Epithelial cell of prostate (primary cell): ENCODE measurements at regions not wholly inside any gene's neighbourhood (a gene's known extent, or its start where the extent isn't known, plus 50 kb on each side); places are given as distances from the start of the nearest gene placed in this dataset.

Source experiments
- DNase-seq: peaks from one replicate; pipeline ENCODE4 v3.0.0-alpha.2; 2011; ENCODE audit warnings: low read depth, low spot score
- H3K27ac ChIP-seq: fragments of 450-650 bp; 2 replicates; pipeline ENCODE4 v1.5.1; 2017; ENCODE audit warnings: mild to moderate bottlenecking

- DNase-seq: no peak
- H3K27ac ChIP-seq: no peak overlapping the region
Measured at GRCh38 chr13:80599765-80600164, 258.8 kb upstream of the SPRY2 start.

GRCh38 chr13:80598189-80598588, 257.3 kb upstream of the SPRY2 start:
- no peak for DNase-seq
- H3K27ac ChIP-seq: no peak overlapping the region

GRCh38 chr13:80591976-80592740, 251.2 kb upstream of the SPRY2 start:
- H3K27ac ChIP-seq: no peak overlapping the region
- no peak for DNase-seq

GRCh38 chr13:80590551-80590950, 249.6 kb upstream of the SPRY2 start:
- no peak overlapping the region for H3K27ac ChIP-seq
- no peak for DNase-seq

- H3K27ac ChIP-seq: no peak overlapping the region
- DNase-seq: no peak
Measured at GRCh38 chr13:80586356-80586755, 245.4 kb upstream of the SPRY2 start.

- no peak for DNase-seq
- no peak overlapping the region for H3K27ac ChIP-seq
Measured at GRCh38 chr13:80585531-80585930, 244.6 kb upstream of the SPRY2 start.

- no peak overlapping the region for H3K27ac ChIP-seq
- no peak for DNase-seq
Measured at GRCh38 chr13:80584785-80585184, 243.9 kb upstream of the SPRY2 start.

- DNase-seq: no peak
- no peak overlapping the region for H3K27ac ChIP-seq
Measured at GRCh38 chr13:80584306-80584705, 243.4 kb upstream of the SPRY2 start.

- DNase-seq: no peak
- no peak overlapping the region for H3K27ac ChIP-seq
Measured at GRCh38 chr13:80577926-80578670, 237.2 kb upstream of the SPRY2 start.

GRCh38 chr13:80577285-80577684, 236.4 kb upstream of the SPRY2 start:
- no peak for DNase-seq
- H3K27ac ChIP-seq: no peak overlapping the region

GRCh38 chr13:80574113-80574850, 233.4 kb upstream of the SPRY2 start:
- no peak overlapping the region for H3K27ac ChIP-seq
- DNase-seq: no peak

GRCh38 chr13:80572923-80573316, 232.0 kb upstream of the SPRY2 start:
- no peak for DNase-seq
- H3K27ac ChIP-seq: no peak overlapping the region

GRCh38 chr13:80572308-80572922, 231.5 kb upstream of the SPRY2 start:
- DNase-seq: no peak
- no peak overlapping the region for H3K27ac ChIP-seq

- no peak overlapping the region for H3K27ac ChIP-seq
- no peak for DNase-seq
Measured at GRCh38 chr13:80571346-80572307, 230.7 kb upstream of the SPRY2 start.

- no peak for DNase-seq
- H3K27ac ChIP-seq: no peak overlapping the region
Measured at GRCh38 chr13:80563439-80563838, 222.5 kb upstream of the SPRY2 start.

- no peak for DNase-seq
- H3K27ac ChIP-seq: no peak overlapping the region
Measured at GRCh38 chr13:80562433-80563156, 221.7 kb upstream of the SPRY2 start.

GRCh38 chr13:80560609-80561008, 219.7 kb upstream of the SPRY2 start:
- no peak for DNase-seq
- no peak overlapping the region for H3K27ac ChIP-seq

- H3K27ac ChIP-seq: no peak overlapping the region
- no peak for DNase-seq
Measured at GRCh38 chr13:80559944-80560343, 219.0 kb upstream of the SPRY2 start.

- H3K27ac ChIP-seq: no peak overlapping the region
- no peak for DNase-seq
Measured at GRCh38 chr13:80558074-80558473, 217.1 kb upstream of the SPRY2 start.
